ENCODE measurements at regions not wholly inside any gene's neighbourhood (a gene's known extent, or its start where the extent isn't known, plus 50 kb on each side); places are given as distances from the start of the nearest gene placed in this dataset.

- no CpG with 5 or more reads among the region's 2 CpGs for WGBS (ENCODE audit: extremely low coverage, insufficient read length, low lambda C conversion rate)
- peaks cover 0 to 11% (median 0%) of the 10 kb centered on the region in 3 experiments; a peak in 1 of 7 replicates for H3K36me3 Mint-ChIP-seq (ENCODE audit: insufficient read depth in 1 of 3, low read depth in 3 of 3)
- Histone ChIP-seq H4K8ac (replicated peaks; ENCODE audit: insufficient read length, low read depth, low read length) (no peak overlapping the region), H3K4me1 (ENCODE audit: insufficient read depth, low read length) (peaks cover 3% of the 10 kb centered on the region; the same call in 1 of the 2 replicates), H3K79me1 (ENCODE audit: insufficient read depth, low read depth, low read length, poor library complexity, severe bottlenecking) (no peaks in the 10 kb centered on the region), H3K9ac (ENCODE audit: extremely low read depth, insufficient read length, low read length) (no peak overlapping the region), H4K20me1 (ENCODE audit: control insufficient read depth, insufficient read depth, insufficient read length) (no peaks in the 10 kb centered on the region), H3K4me2 (ENCODE audit: insufficient read depth, insufficient read length, low read length) (no peak overlapping the region), H2AK5ac (ENCODE audit: insufficient read length, low read length) (no peak overlapping the region), H2BK20ac (ENCODE audit: low read depth, low read length, poor library complexity, severe bottlenecking) (no peak overlapping the region), H2BK12ac (ENCODE audit: insufficient read length, low read depth, low read length) (no peak overlapping the region), H3K56ac (ENCODE audit: insufficient read length, low read depth, low read length) (no peak overlapping the region), H2BK5ac (ENCODE audit: insufficient read length, low read length) (no peak overlapping the region), H3K79me2 (ENCODE audit: insufficient read depth, low read length) (no peaks in the 10 kb centered on the region), H3T11ph (ENCODE audit: low read length) (no peak overlapping the region), H2AFZ (ENCODE audit: low read length) (no peak overlapping the region), H3K4ac (ENCODE audit: low read depth, low read length) (no peak overlapping the region), H2BK120ac (ENCODE audit: low read depth, low read length, poor library complexity, severe bottlenecking) (no peak overlapping the region), H3K14ac (ENCODE audit: insufficient read depth, low read length) (no peak overlapping the region), H4K91ac (ENCODE audit: insufficient read length, low read depth, low read length) (no peak overlapping the region), H3K23me2 (ENCODE audit: insufficient read length, low read depth, low read length, poor library complexity, severe bottlenecking) (no peaks in the 10 kb centered on the region), H4K5ac (ENCODE audit: insufficient read length, low read depth, low read length) (no peak overlapping the region), H3K9me3 (ENCODE audit: control insufficient read depth, low read depth, low read length) (no peaks in the 10 kb centered on the region), H3K18ac (ENCODE audit: insufficient read length, low read depth, low read length) (no peak overlapping the region), H3K27me3 (ENCODE audit: insufficient read depth, low read length) (no peaks in the 10 kb centered on the region), H2BK15ac (ENCODE audit: low read depth, low read length) (no peak overlapping the region), H3K27ac (ENCODE audit: insufficient read length, low read depth, low read length) (no peak overlapping the region), H3K23ac (ENCODE audit: insufficient read length, low read depth, low read length) (no peak overlapping the region)
- peaks cover 0 to 6% of the 10 kb centered on the region in 2 experiments; a peak in 2 of 5 replicates for H3K9me3 Mint-ChIP-seq
- H3K4me3 Mint-ChIP-seq, result no peak overlapping the region
- no peak for TF ChIP-seq CTCF (conservative IDR thresholded peaks at IDR 0.05)
- H3K4me1 Mint-ChIP-seq, result peaks cover 35 to 37% of the 10 kb centered on the region in 2 experiments
- no peak overlapping the region for H3K27ac Mint-ChIP-seq
- no peak for DNase-seq
- no peaks in the 10 kb centered on the region for H3K27me3 Mint-ChIP-seq (ENCODE audit: low read depth)
These were observed 234.8 kb downstream of the CPE start for GRCh38 chr4:165613581-165613980.

All from H9 (cell line).